A673 (cell line): ENCODE measurements at regions not wholly inside any gene's neighbourhood (a gene's known extent, or its start where the extent isn't known, plus 50 kb on each side); places are given as distances from the start of the nearest gene placed in this dataset.

Experiments used
- CTCF ChIP-seq: fragments of 300-800, 200-600 bp; sonication (generic); conservative IDR thresholded peaks from 2 replicates; pipeline ENCODE4 v1.5.1; 2017; ENCODE audit warnings: low read depth, mild to moderate bottlenecking, antibody characterized with exemption, low read length, moderate library complexity, mixed read lengths
- EZH2 ChIP-seq: fragments of 200-600 bp; sonication (generic); IDR thresholded peaks from 2 replicates; pipeline ENCODE4 v1.6.1; 2017; ENCODE audit warnings: borderline replicate concordance, low read depth, mild to moderate bottlenecking, mixed read lengths, antibody characterized with exemption, low read length; ENCODE audit not compliant: poor library complexity, severe bottlenecking

- TF ChIP-seq CTCF (no peak), EZH2 (no peak)
Measured at GRCh38 chr21:29228306-29228705, 70.4 kb upstream of the BACH1 start.
